ENCODE measurements at regions not wholly inside any gene's neighbourhood (a gene's known extent, or its start where the extent isn't known, plus 50 kb on each side); places are given as distances from the start of the nearest gene placed in this dataset.

- no peak for TF ChIP-seq CTCF (IDR thresholded peaks at IDR 0.05; ENCODE audit: borderline replicate concordance, extremely low read depth, insufficient read depth)
- Histone ChIP-seq H3K4me3 (ENCODE audit: low read length in 3 of 3) (no peak overlapping the region), H3K27me3 (ENCODE audit: control insufficient read depth, insufficient read depth, low read length) (no peaks in the 10 kb centered on the region), H3K9ac (ENCODE audit: low read length in 3 of 3) (no peak overlapping the region), H3K27ac (ENCODE audit: low read depth in 2 of 2, low read length in 2 of 2) (no peak overlapping the region), H3K4me1 (ENCODE audit: control insufficient read depth in 2 of 3, insufficient read depth in 2 of 3, low read depth in 1 of 3, low read length in 3 of 3) (no peaks in the 10 kb centered on the region), H3K36me3 (ENCODE audit: control insufficient read depth in 2 of 3, insufficient read depth in 3 of 3, low read length in 3 of 3) (no peaks in the 10 kb centered on the region), H3K9me3 (ENCODE audit: control insufficient read depth in 2 of 3, insufficient read depth in 1 of 3, low read length in 3 of 3) (no peaks in the 10 kb centered on the region)
- FAIRE-seq (no peak), DNase-seq (no peak)
- intact Hi-C loops (cut with DNase I), result no loop called here
Observed at GRCh38 chr2:125852364-125852763, 803.6 kb upstream of the GYPC start.

- Histone ChIP-seq H3K9ac (ENCODE audit: low read length in 3 of 3) (no peak overlapping the region), H3K27ac (ENCODE audit: low read depth in 2 of 2, low read length in 2 of 2) (no peak overlapping the region), H3K27me3 (ENCODE audit: control insufficient read depth, insufficient read depth, low read length) (no peaks in the 10 kb centered on the region), H3K36me3 (ENCODE audit: control insufficient read depth in 2 of 3, insufficient read depth in 3 of 3, low read length in 3 of 3) (no peaks in the 10 kb centered on the region), H3K4me1 (ENCODE audit: control insufficient read depth in 2 of 3, insufficient read depth in 2 of 3, low read depth in 1 of 3, low read length in 3 of 3) (no peaks in the 10 kb centered on the region), H3K9me3 (ENCODE audit: control insufficient read depth in 2 of 3, insufficient read depth in 1 of 3, low read length in 3 of 3) (no peaks in the 10 kb centered on the region), H3K4me3 (ENCODE audit: low read length in 3 of 3) (no peak overlapping the region)
- FAIRE-seq, result no peak
- intact Hi-C loops (cut with DNase I), result no loop called here
- no peak for TF ChIP-seq CTCF (IDR thresholded peaks at IDR 0.05; ENCODE audit: borderline replicate concordance, extremely low read depth, insufficient read depth)
- DNase-seq, result no peak
Observed at GRCh38 chr2:125853626-125854025, 802.3 kb upstream of the GYPC start.

- Histone ChIP-seq H3K36me3 (ENCODE audit: control insufficient read depth in 2 of 3, insufficient read depth in 3 of 3, low read length in 3 of 3) (no peaks in the 10 kb centered on the region), H3K27ac (ENCODE audit: low read depth in 2 of 2, low read length in 2 of 2) (no peak overlapping the region), H3K27me3 (ENCODE audit: control insufficient read depth, insufficient read depth, low read length) (no peaks in the 10 kb centered on the region), H3K9me3 (ENCODE audit: control insufficient read depth in 2 of 3, insufficient read depth in 1 of 3, low read length in 3 of 3) (no peaks in the 10 kb centered on the region), H3K4me1 (ENCODE audit: control insufficient read depth in 2 of 3, insufficient read depth in 2 of 3, low read depth in 1 of 3, low read length in 3 of 3) (no peaks in the 10 kb centered on the region), H3K4me3 (ENCODE audit: low read length in 3 of 3) (no peak overlapping the region), H3K9ac (ENCODE audit: low read length in 3 of 3) (no peak overlapping the region)
- intact Hi-C loops (cut with DNase I), result no loop called here
- DNase-seq, result no peak
- no peak for TF ChIP-seq CTCF (IDR thresholded peaks at IDR 0.05; ENCODE audit: borderline replicate concordance, extremely low read depth, insufficient read depth)
- FAIRE-seq, result no peak
Observed at GRCh38 chr2:125855204-125855603, 800.8 kb upstream of the GYPC start.
